HepG2 (cell line): ENCODE measurements at regions not wholly inside any gene's neighbourhood (a gene's known extent, or its start where the extent isn't known, plus 50 kb on each side); places are given as distances from the start of the nearest gene placed in this dataset.

Source experiments
- ATAC-seq: fragments of 200-7000 bp; cut with Tn5 transposase; 3 replicates; pipeline ENCODE4 v1.9.1; 2020; ENCODE audit warnings: mild to moderate bottlenecking, moderate library complexity
- BruUV-seq: library from RNA; stranded (reverse); fragments of 400-500 nt; replicated peaks from 2 replicates; lab custom pipeline; 2021; lab: Mats Ljungman, UMichigan
- CTCF ChIA-PET: fragments of 300-600 bp; formaldehyde crosslinking; extraction: SDS; loops from one replicate; lab custom pipeline; 2021; ENCODE audit warnings: low total read pairs, inconsistent platforms, low intra/inter-chr PET ratio; lab: Yijun Ruan, JAX
- POLR2A ChIA-PET: fragments of 350-600 bp; sonication (Branson Sonifier 250); formaldehyde crosslinking; loops from one replicate; lab custom pipeline; 2020; ENCODE audit warnings: antibody characterized with exemption, inconsistent platforms; lab: Yijun Ruan, JAX
- DNase-seq: peaks from one replicate; pipeline ENCODE4 v3.0.0-alpha.2; 2015; ENCODE audit warnings: low spot score
- FAIRE-seq: peaks from 3 replicates; lab custom pipeline; 2011; peaks lifted over from hg19 to GRCh38; lab: Jason Lieb, UNC
- H2AFZ ChIP-seq: one replicate; pipeline ENCODE4 v1.6.1; 2011; ENCODE audit warnings: low read length, inconsistent platforms
- H3K27ac ChIP-seq: fragments of 300-600 bp; 3 replicates; pipeline ENCODE4 v1.8.0; 2011; ENCODE audit warnings: mixed run types, mild to moderate bottlenecking, mixed read lengths, low read length, inconsistent platforms; ENCODE audit not compliant: insufficient read depth; ENCODE audit errors: extremely low read length
- H3K27me3 ChIP-seq, 2 experiments: fragments of 200-600 bp in 1 of 2; 2 replicates in 1 of 2; 3 replicates in 1 of 2; pipeline versions ENCODE4 v1.6.0 to v1.8.0; 2011; ENCODE audit warnings: low read length in 2 of 2, mild to moderate bottlenecking in 2 of 2, moderate library complexity in 2 of 2, inconsistent platforms in 1 of 2; ENCODE audit not compliant: insufficient read depth in 2 of 2, control insufficient read depth in 1 of 2
- H3K36me3 ChIP-seq, 2 experiments: fragments of 200-600 bp in 1 of 2; replicated peaks in 1 of 2; 2 replicates in 1 of 2; 3 replicates in 1 of 2; pipeline versions ENCODE4 v1.5.1 to v1.8.0; 2011; ENCODE audit warnings: low read length in 2 of 2, inconsistent platforms in 1 of 2; ENCODE audit not compliant: insufficient read depth in 2 of 2, control insufficient read depth in 1 of 2
- H3K4me1 ChIP-seq: 2 replicates; pipeline ENCODE4 v1.5.1; 2012; ENCODE audit warnings: low read length, inconsistent platforms; ENCODE audit not compliant: insufficient read depth
- H3K4me2 ChIP-seq: 2 replicates; pipeline ENCODE4 v1.6.0; 2011; ENCODE audit warnings: low read depth, low read length, inconsistent platforms
- H3K4me3 ChIP-seq, 3 experiments: fragments of 200-600 bp in 1 of 3; sonication (generic), shearing (Covaris generic) in 1 of 3; replicated peaks in 1 of 3; 2 replicates each; pipeline ENCODE4 v1.5.1; 2011 to 2016; ENCODE audit warnings: low read length in 3 of 3, inconsistent platforms in 2 of 3, low read depth in 2 of 3, mild to moderate bottlenecking in 2 of 3, control low read depth in 1 of 3, mixed read lengths in 1 of 3; ENCODE audit not compliant: insufficient read depth in 1 of 3
- H3K79me2 ChIP-seq: one replicate; pipeline ENCODE4 v1.6.1; 2011; ENCODE audit warnings: low read length, inconsistent platforms; ENCODE audit not compliant: insufficient read depth
- H3K9ac ChIP-seq: 2 replicates; pipeline ENCODE4 v1.6.0; 2011; ENCODE audit warnings: mild to moderate bottlenecking, low read depth, low read length, inconsistent platforms; ENCODE audit not compliant: insufficient read depth
- H3K9me3 ChIP-seq: 2 replicates; pipeline ENCODE4 v1.5.1; 2012; ENCODE audit warnings: mild to moderate bottlenecking, low read length
- H4K20me1 ChIP-seq: 2 replicates; pipeline ENCODE4 v1.6.0; 2011; ENCODE audit warnings: inconsistent platforms, mild to moderate bottlenecking, low read length, moderate library complexity; ENCODE audit not compliant: insufficient read depth
- AGO1 ChIP-seq: fragments of 200-400 bp; formaldehyde crosslinking; IDR thresholded peaks from 2 replicates; pipeline ENCODE4 v1.6.1; 2017; ENCODE audit warnings: mild to moderate bottlenecking, low read depth, low read length, moderate library complexity; ENCODE audit not compliant: poor library complexity, severe bottlenecking
- CEBPB ChIP-seq: IDR thresholded peaks from 2 replicates; pipeline ENCODE4 v1.6.1; 2011; ENCODE audit warnings: low read depth, low read length, improper control_type of control experiment, borderline replicate concordance
- CEBPG ChIP-seq: IDR thresholded peaks from 2 replicates; pipeline ENCODE4 v1.6.1; 2016
- CENPT ChIP-seq: sonication (generic); formaldehyde crosslinking; IDR thresholded peaks from 2 replicates; pipeline ENCODE4 v1.8.0; 2022; ENCODE audit warnings: low read depth, mild to moderate bottlenecking, moderate library complexity, missing genetic modification reagents
- EP300 ChIP-seq, 3 experiments: sonication (generic) in 1 of 3; formaldehyde crosslinking in 1 of 3; IDR thresholded peaks; 2 replicates each; pipeline versions ENCODE4 v1.5.1 to v1.6.1; 2011 to 2020; ENCODE audit warnings: low read depth in 2 of 3, low read length in 2 of 3, borderline replicate concordance in 1 of 3, improper control_type of control experiment in 1 of 3, mild to moderate bottlenecking in 1 of 3, missing genetic modification reagents in 1 of 3, moderate library complexity in 1 of 3
- FOXA3 ChIP-seq: IDR thresholded peaks from 2 replicates; pipeline ENCODE4 v1.6.1; 2016; ENCODE audit warnings: missing genetic modification reagents, missing compliant biosample characterization
- GABPB1 ChIP-seq: IDR thresholded peaks from 2 replicates; pipeline ENCODE4 v1.6.1; 2016; ENCODE audit warnings: mild to moderate bottlenecking, missing genetic modification reagents, moderate library complexity, missing compliant biosample characterization
- NFKBIZ ChIP-seq: IDR thresholded peaks from 2 replicates; pipeline ENCODE4 v1.6.1; 2018; ENCODE audit warnings: missing genetic modification reagents, missing compliant biosample characterization
- RFX1 ChIP-seq: fragments of 450-650 bp; IDR thresholded peaks from 2 replicates; pipeline ENCODE4 v1.6.1; 2017
- TBX3 ChIP-seq: fragments of 450-650 bp; IDR thresholded peaks from 2 replicates; pipeline ENCODE4 v1.6.1; 2017; ENCODE audit warnings: antibody characterized with exemption, mild to moderate bottlenecking, inconsistent platforms, borderline replicate concordance
- ZNF546 ChIP-seq: sonication (generic); formaldehyde crosslinking; conservative IDR thresholded peaks from 2 replicates; pipeline ENCODE4 v1.8.1; 2023; ENCODE audit warnings: mild to moderate bottlenecking, missing genetic modification reagents
- ZNF781 ChIP-seq: sonication (generic); formaldehyde crosslinking; IDR thresholded peaks from 2 replicates; pipeline ENCODE4 v1.5.1; 2020; ENCODE audit warnings: borderline replicate concordance, mild to moderate bottlenecking, missing genetic modification reagents; ENCODE audit errors: not compliant biosample characterization
- ZNF782 ChIP-seq: sonication (generic); formaldehyde crosslinking; IDR thresholded peaks from 2 replicates; pipeline ENCODE4 v1.4.0; 2020; ENCODE audit warnings: missing genetic modification reagents, mild to moderate bottlenecking, borderline replicate concordance
- ZNF790 ChIP-seq: sonication (generic); formaldehyde crosslinking; IDR thresholded peaks from 2 replicates; pipeline ENCODE4 v1.8.0; 2022; ENCODE audit warnings: missing genetic modification reagents, mild to moderate bottlenecking, borderline replicate concordance
- WGBS: methylation state at CpG from one replicate; pipeline ENCODE4 v1.1.6; 2017; ENCODE audit warnings: low lambda C conversion rate; 5-methylcytosine and 5-hydroxymethylcytosine counted together
- in situ Hi-C: cut with HindIII; loops from 2 replicates; pipeline ENCODE4 v1.10.0; 2017; ENCODE audit warnings: low pct_unique_long_range_greater_than_20kb; ENCODE audit not compliant: extremely low pct_ligation_motif_present
- intact Hi-C: fragments of 100-400 bp; cut with micrococcal nuclease; formaldehyde crosslinking; loops from one replicate; pipeline ENCODE4 v1.10.0; 2022; ENCODE audit not compliant: unreplicated experiment
- TF ChIP-seq, protein P1 (sequence below): sonication (generic); formaldehyde crosslinking; IDR thresholded peaks from 2 replicates; pipeline ENCODE4 v1.4.0; 2020; ENCODE audit warnings: missing genetic modification reagents

DNA sequence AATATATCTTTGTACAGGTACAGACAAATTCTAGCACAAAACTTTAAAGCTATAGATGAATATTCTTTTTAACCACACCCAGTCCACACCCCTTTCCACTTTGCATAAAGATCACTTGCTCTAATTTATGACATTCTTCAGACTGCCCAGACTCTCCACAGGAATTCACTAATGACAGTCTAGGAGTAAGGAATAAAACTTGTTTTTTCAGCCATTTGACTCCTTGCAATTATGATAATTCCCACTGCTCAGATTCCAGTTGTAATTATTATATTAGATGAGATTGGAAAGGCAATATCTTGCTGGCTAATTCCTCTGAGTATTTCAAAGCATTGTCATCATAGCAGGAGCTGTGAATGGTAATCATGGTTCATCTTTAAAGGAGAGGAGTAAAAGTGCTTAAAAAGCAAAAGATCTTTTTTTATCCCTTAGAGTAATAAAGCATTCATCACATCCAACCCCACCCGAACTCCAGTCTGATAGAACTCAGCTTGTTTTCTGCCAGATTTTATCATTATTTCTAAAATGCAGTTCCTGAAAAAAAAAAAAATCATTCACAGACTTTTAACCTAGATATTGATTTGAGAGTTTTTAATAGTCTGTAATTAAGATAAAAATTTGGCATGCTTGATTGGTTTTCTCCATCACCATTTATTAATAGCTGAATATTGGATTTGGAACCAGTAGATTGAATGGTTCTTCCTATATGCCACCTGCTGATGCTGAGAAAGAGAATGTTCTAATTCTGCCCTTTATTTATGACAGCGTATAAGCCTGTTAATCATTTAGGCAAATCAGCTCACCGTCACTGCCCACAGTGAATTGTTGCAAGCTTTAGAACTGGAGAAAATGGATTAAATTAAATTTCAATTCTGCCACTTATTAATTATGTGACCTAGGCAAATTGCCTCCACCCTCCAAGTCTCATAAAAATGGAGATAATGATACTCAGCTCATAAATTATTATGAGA lies 93.9 kb upstream of the RASSF8 start (continued):
- TF ChIP-seq EP300 (IDR thresholded peaks at IDR 0.05; ENCODE audit: low read depth in 2 of 2, low read length in 2 of 2): no peak
- no peak for TF ChIP-seq EP300 (CRISPR knock-in tag; IDR thresholded peaks at IDR 0.05; ENCODE audit: borderline replicate concordance)
- no peak for TF ChIP-seq GABPB1 (CRISPR knock-in tag)
- no peak for TF ChIP-seq CENPT
- no peak for TF ChIP-seq ZNF782
- TF ChIP-seq, all 625 proteins: peak for 0

DNA sequence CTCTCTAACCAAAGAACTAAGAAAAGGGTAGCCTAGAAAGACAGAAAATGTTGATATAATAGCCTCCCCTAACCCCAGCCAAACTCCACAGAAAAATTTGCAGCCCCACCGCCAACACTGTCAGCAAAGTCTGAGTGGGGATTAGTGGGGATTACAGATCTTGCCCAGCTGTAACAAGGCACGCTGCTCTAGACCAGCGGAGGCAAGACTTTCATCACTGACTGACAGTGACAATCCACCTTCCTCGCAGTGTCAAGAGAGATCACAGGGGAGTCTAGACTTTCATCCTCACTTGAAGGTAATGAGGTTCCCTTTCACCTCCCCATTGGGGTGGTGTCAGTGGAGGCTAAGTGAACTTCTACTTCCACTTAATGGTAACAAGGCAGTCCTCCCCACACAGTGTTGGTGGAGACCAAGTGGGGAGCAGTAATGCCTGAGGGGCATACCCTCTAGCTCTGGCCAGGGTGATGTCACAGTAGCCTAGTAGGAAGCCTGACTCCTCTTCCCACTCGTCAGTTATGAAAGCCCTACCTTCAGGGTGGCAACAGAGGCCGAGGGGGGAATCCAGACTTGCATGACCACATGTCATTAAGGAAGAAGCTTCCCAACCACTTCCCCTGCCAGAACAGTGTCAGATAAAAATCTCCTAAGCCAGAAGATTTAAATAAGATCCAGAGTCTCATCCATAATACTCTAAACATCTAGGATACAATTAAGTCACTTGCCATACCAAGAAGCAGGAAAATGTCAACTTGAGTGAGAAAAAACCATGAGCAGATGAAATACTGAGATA lies 91.7 kb upstream of the RASSF8 start:
- ATAC-seq: no peak
- Histone ChIP-seq H3K79me2 (no peaks in the 10 kb centered on the region), H3K36me3 (no peaks in the 10 kb centered on the region), H4K20me1 (no peaks in the 10 kb centered on the region), H3K4me3 (no peak overlapping the region), H3K9ac (no peak overlapping the region), H3K27me3 (no peaks in the 10 kb centered on the region), H3K4me1 (no peaks in the 10 kb centered on the region), H2AFZ (no peak overlapping the region), H3K4me2 (no peak overlapping the region), H3K9me3 (no peaks in the 10 kb centered on the region), H3K27ac (no peak overlapping the region)
- intact Hi-C loops: no loop called here
- no peak for FAIRE-seq
- CTCF ChIA-PET: no interaction called here
- in situ Hi-C loops: no loop called here
- WGBS: 23% methylated on average over 5 of the region's 6 CpGs
- POLR2A ChIA-PET: no interaction called here
- no TSS peak for BruUV-seq
- no peak for DNase-seq
- no peak for TF ChIP-seq ZNF781 (CRISPR knock-in tag)
- no peak for TF ChIP-seq RFX1
- TF ChIP-seq, protein P1, sequence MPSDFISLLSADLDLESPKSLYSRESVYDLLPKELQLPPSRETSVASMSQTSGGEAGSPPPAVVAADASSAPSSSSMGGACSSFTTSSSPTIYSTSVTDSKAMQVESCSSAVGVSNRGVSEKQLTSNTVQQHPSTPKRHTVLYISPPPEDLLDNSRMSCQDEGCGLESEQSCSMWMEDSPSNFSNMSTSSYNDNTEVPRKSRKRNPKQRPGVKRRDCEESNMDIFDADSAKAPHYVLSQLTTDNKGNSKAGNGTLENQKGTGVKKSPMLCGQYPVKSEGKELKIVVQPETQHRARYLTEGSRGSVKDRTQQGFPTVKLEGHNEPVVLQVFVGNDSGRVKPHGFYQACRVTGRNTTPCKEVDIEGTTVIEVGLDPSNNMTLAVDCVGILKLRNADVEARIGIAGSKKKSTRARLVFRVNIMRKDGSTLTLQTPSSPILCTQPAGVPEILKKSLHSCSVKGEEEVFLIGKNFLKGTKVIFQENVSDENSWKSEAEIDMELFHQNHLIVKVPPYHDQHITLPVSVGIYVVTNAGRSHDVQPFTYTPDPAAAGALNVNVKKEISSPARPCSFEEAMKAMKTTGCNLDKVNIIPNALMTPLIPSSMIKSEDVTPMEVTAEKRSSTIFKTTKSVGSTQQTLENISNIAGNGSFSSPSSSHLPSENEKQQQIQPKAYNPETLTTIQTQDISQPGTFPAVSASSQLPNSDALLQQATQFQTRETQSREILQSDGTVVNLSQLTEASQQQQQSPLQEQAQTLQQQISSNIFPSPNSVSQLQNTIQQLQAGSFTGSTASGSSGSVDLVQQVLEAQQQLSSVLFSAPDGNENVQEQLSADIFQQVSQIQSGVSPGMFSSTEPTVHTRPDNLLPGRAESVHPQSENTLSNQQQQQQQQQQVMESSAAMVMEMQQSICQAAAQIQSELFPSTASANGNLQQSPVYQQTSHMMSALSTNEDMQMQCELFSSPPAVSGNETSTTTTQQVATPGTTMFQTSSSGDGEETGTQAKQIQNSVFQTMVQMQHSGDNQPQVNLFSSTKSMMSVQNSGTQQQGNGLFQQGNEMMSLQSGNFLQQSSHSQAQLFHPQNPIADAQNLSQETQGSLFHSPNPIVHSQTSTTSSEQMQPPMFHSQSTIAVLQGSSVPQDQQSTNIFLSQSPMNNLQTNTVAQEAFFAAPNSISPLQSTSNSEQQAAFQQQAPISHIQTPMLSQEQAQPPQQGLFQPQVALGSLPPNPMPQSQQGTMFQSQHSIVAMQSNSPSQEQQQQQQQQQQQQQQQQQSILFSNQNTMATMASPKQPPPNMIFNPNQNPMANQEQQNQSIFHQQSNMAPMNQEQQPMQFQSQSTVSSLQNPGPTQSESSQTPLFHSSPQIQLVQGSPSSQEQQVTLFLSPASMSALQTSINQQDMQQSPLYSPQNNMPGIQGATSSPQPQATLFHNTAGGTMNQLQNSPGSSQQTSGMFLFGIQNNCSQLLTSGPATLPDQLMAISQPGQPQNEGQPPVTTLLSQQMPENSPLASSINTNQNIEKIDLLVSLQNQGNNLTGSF: no peak
- no peak for TF ChIP-seq AGO1
- no peak for TF ChIP-seq NFKBIZ (CRISPR knock-in tag)
- TF ChIP-seq ZNF546 (CRISPR knock-in tag): no peak
- no peak for TF ChIP-seq TBX3
- TF ChIP-seq ZNF790 (CRISPR knock-in tag): no peak
- TF ChIP-seq CEBPG: no peak
- TF ChIP-seq CEBPB: no peak
- no peak for TF ChIP-seq FOXA3
